K562 (cell line): ENCODE measurements at regions not wholly inside any gene's neighbourhood (a gene's known extent, or its start where the extent isn't known, plus 50 kb on each side); places are given as distances from the start of the nearest gene placed in this dataset.

Experiments used
- CREB5 ChIP-seq: fragments of 250-450 bp; sonication (Bioruptor Pico); IDR thresholded peaks from 2 replicates; pipeline ENCODE4 v1.5.0; 2020; ENCODE audit warnings: mild to moderate bottlenecking
- FUS ChIP-seq: fragments of 200-400 bp; formaldehyde crosslinking; optimal IDR thresholded peaks from 2 replicates; pipeline ENCODE3; 2017; ENCODE audit warnings: low read depth, low read length
- HOMEZ ChIP-seq: fragments of 250-450 bp; sonication (Bioruptor Pico); IDR thresholded peaks from 2 replicates; pipeline ENCODE4 v1.4.0; 2020; ENCODE audit warnings: mild to moderate bottlenecking, moderate library complexity
- MBD2 ChIP-seq: sonication (generic); IDR thresholded peaks from 2 replicates; pipeline ENCODE4 v1.6.1; 2016; ENCODE audit warnings: low read depth, borderline replicate concordance
- NCOR1 ChIP-seq: fragments of 450-650 bp; IDR thresholded peaks from 2 replicates; pipeline ENCODE4 v1.6.1; 2016; ENCODE audit warnings: mild to moderate bottlenecking, moderate library complexity
- NFIX ChIP-seq: fragments of 250-450 bp; sonication (Bioruptor Pico); IDR thresholded peaks from 2 replicates; pipeline ENCODE4 v1.4.0; 2020; ENCODE audit warnings: low read depth, mild to moderate bottlenecking, moderate library complexity
- PCBP1 ChIP-seq: fragments of 200-400 bp; formaldehyde crosslinking; IDR thresholded peaks from 2 replicates; pipeline ENCODE4 v1.6.1; 2018; ENCODE audit warnings: mild to moderate bottlenecking, low read depth, low read length; ENCODE audit not compliant: poor library complexity, severe bottlenecking
- SP1 ChIP-seq: sonication (generic); formaldehyde crosslinking; IDR thresholded peaks from 2 replicates; pipeline ENCODE4 v1.8.1; 2022; ENCODE audit warnings: mild to moderate bottlenecking, missing genetic modification reagents
- STAT5A ChIP-seq: IDR thresholded peaks from 2 replicates; pipeline ENCODE4 v1.6.1; 2012; ENCODE audit warnings: low read length, inconsistent platforms, borderline replicate concordance
- TCF7 ChIP-seq: sonication (generic); IDR thresholded peaks from 2 replicates; pipeline ENCODE4 v1.6.1; 2016; ENCODE audit warnings: antibody characterized with exemption, borderline replicate concordance
- ZBTB11 ChIP-seq, 3 experiments: fragments of 200-800 bp in 1 of 3; fragments of 250-450 bp in 1 of 3; fragments of 450-650 bp in 1 of 3; sonication (Bioruptor Pico) in 1 of 3; sonication (Bioruptor generic) in 1 of 3; formaldehyde crosslinking in 1 of 3; IDR thresholded peaks; 2 replicates each; pipeline versions ENCODE4 v1.6.1 to v1.8.0; 2016 to 2022; ENCODE audit warnings: mild to moderate bottlenecking in 2 of 3, missing genetic modification characterization in 2 of 3, missing compliant biosample characterization in 1 of 3, moderate library complexity in 1 of 3
- ZHX1 ChIP-seq: fragments of 150-350 bp; conservative IDR thresholded peaks from 2 replicates; pipeline ENCODE4 v1.6.1; 2014; ENCODE audit warnings: low read length
- ZNF644 ChIP-seq: fragments of 200-800 bp; sonication (Bioruptor generic); IDR thresholded peaks from 2 replicates; pipeline ENCODE4 v1.6.1; 2016; ENCODE audit warnings: low read depth, missing genetic modification characterization, missing compliant biosample characterization
- TF ChIP-seq, protein P1 (sequence below): sonication (generic); formaldehyde crosslinking; IDR thresholded peaks from 2 replicates; pipeline ENCODE4 v1.8.1; 2023; ENCODE audit warnings: mild to moderate bottlenecking, missing genetic modification reagents
- TF ChIP-seq, protein P2 (sequence below): IDR thresholded peaks from 2 replicates; pipeline ENCODE4 v1.6.1; 2011; ENCODE audit not compliant: insufficient read length; ENCODE audit errors: extremely low read depth
- TF ChIP-seq, protein P3 (sequence below): fragments of 250-450 bp; sonication (Bioruptor Pico); IDR thresholded peaks from 2 replicates; pipeline ENCODE4 v1.6.1; 2021; ENCODE audit warnings: mild to moderate bottlenecking

DNA sequence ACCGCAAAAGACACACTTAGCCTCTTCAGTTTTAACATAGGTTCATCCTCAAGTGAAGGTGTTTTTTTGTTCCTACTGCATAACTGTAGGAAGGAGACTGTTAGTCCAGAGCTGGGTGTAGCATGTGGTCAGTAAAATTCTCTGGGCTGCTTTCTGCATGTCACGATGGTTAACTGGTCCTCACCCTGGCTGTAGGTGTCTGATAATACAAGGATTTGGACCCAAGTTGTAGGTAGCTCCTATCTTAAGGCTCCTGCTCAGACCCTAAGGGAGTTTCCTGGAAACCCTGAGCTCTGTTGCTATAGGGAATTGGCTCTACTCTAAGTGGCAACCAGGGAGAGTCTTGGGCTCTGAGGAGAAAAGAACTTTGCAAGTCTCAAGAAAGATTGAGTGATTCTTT is 112.9 kb downstream of the SAMD9 start (continued):
- TF ChIP-seq, protein P1, sequence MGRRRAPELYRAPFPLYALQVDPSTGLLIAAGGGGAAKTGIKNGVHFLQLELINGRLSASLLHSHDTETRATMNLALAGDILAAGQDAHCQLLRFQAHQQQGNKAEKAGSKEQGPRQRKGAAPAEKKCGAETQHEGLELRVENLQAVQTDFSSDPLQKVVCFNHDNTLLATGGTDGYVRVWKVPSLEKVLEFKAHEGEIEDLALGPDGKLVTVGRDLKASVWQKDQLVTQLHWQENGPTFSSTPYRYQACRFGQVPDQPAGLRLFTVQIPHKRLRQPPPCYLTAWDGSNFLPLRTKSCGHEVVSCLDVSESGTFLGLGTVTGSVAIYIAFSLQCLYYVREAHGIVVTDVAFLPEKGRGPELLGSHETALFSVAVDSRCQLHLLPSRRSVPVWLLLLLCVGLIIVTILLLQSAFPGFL = 0 out of 2 replicates have a peak, but pooled peaks have one; percentile 17
- TF ChIP-seq, protein P2, sequence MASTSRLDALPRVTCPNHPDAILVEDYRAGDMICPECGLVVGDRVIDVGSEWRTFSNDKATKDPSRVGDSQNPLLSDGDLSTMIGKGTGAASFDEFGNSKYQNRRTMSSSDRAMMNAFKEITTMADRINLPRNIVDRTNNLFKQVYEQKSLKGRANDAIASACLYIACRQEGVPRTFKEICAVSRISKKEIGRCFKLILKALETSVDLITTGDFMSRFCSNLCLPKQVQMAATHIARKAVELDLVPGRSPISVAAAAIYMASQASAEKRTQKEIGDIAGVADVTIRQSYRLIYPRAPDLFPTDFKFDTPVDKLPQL = no peak
- TF ChIP-seq HOMEZ (no peak), ZNF644 (tag) (no peak), ZBTB11 (CRISPR knock-in tag; IDR thresholded peaks at IDR 0.05) (no peak), MBD2 (no peak), ZHX1 (no peak), NFIX (CRISPR knock-in tag) (no peak), CREB5 (CRISPR knock-in tag) (no peak), FUS (no peak), PCBP1 (no peak), NCOR1 (peak; percentile 83), SP1 (CRISPR knock-in tag) (no peak), TCF7 (no peak), STAT5A (peak; percentile 85)
- TF ChIP-seq, protein P3, sequence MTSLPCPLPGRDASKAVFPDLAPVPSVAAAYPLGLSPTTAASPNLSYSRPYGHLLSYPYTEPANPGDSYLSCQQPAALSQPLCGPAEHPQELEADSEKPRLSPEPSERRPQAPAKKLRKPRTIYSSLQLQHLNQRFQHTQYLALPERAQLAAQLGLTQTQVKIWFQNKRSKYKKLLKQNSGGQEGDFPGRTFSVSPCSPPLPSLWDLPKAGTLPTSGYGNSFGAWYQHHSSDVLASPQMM (CRISPR knock-in tag) = no peak
